Stimulated activated CD4-positive, alpha-beta T cell treated with anti-CD3 and anti-CD28 coated beads, Interleukin-1b, Interleukin-23, amount 100 ng/mL, for 24 hours (primary cell): ENCODE measurements at regions not wholly inside any gene's neighbourhood (a gene's known extent, or its start where the extent isn't known, plus 50 kb on each side); places are given as distances from the start of the nearest gene placed in this dataset.

Source experiments
- DNase-seq, 4 experiments: peaks; one replicate each; pipeline ENCODE4 v3.0.0-alpha.2; 2020; ENCODE audit warnings: low read depth in 4 of 4, low spot score in 1 of 4

DNA sequence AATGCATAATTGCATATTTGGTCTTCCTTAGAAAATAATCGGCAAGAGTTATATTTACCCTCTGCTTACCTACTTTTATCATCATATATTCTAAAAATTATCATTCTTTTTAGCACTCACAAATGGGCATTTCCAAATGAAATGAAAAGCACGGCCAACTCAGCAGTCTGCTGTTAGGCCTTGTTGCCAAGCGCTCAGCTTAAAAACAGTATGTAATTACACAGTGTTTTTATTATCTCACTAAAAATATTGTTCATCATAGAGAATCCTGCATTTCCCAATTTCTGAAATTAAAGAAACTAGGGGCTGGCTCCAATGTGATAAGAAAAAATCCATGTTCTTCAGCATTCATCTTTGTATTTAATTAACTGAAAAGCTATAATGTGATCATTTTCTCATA lies 391.7 kb upstream of the ADARB2 start:
- no peak for DNase-seq

- DNase-seq, result no peak
These were observed 386.8 kb upstream of the ADARB2 start for GRCh38 chr10:2124135-2124534.

DNA sequence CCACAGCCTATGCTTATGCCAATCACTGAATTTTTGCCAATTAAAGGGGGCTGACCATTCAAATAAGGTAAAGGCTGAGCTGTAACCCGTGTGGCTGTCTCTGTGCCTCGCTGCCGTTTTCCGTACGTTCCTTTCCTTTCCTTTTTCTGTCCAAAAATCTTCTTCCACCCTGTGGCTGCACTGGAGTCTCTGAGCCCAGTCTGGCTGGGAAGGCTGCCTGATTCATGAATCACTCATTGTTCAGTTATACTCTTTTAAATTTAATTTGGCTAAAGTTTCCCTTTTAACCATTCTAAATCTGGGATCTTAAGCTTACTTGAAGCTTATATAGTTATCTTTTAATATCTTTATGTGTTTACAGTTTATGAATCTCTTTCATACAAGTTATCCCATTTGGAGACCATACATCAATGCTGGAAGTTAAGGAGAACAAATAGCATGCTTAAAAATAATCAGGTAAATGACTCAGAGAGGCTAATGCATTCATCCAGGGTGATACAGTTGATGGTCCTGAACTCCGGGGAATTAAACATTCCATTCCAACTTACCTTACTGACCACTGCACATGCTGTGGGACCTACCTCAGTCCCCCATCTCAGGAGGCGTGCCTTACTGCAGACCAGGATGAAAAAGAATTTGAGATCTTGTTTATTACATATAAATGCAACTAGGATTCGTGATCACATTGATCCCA lies 385.3 kb upstream of the ADARB2 start:
- DNase-seq, result no peak

GRCh38 chr10:2121929-2122328 lies 384.6 kb upstream of the ADARB2 start:
- DNase-seq, result no peak

DNA sequence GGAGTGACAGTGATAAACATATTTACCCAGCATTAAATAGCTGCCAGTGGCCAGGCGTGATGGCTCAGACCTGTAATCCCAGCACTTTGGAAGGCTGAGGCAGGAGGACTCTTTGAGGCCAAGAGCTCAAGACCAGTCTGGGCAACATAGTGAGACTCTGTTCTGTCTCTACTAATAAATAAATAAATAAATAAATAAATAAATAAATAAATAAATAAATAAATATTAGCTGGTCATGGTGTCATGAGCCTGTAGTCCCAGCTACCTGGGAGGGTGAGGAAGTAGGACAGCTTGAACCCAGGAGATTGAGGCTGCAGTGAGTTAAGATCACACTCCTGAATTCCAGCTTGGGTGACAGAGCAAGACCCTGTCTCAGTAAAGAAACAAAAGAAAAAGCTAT lies 384.0 kb upstream of the ADARB2 start:
- no peak for DNase-seq

DNA sequence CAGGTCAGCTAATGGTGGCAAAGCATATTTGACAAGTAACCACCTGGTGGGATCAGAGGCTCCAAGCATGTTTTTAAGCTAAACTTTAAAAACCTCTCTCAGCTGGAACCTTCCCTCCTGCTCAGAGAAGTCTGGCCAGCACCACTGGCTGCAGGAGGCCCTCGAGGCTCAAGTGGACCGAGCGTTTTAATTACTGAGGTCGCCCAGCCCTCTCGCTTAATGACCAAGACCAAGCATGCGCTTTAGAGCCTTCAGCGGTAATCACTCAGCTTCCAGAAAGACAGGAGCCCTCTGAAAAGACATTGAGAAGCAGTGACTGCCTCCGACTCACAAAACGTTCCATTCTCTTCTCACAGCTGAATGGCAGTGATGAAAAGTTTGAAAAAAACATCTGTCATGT lies 383.4 kb upstream of the ADARB2 start:
- no peak for DNase-seq

DNA sequence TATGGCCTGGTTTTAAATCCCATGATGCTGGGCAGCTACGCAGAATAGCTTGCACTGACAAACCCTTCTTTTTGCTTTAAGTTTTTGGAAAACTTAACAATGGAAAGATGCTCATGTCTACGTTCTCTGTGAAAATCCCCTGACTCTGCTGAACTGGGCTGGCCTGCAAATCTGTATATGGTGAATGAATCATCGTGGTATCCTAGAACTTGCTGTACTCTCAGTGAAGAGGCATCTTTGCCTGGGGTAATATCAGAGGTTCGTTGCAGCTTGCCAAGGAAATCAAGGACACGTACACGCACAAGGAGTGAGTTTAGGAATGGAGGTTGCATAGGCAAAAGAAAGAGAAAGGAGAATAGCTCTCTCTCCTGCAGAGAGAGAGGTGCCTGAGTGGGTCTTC lies 382.0 kb upstream of the ADARB2 start:
- DNase-seq, result no peak

GRCh38 chr10:2118201-2118600 lies 380.9 kb upstream of the ADARB2 start:
- DNase-seq, result no peak

DNA sequence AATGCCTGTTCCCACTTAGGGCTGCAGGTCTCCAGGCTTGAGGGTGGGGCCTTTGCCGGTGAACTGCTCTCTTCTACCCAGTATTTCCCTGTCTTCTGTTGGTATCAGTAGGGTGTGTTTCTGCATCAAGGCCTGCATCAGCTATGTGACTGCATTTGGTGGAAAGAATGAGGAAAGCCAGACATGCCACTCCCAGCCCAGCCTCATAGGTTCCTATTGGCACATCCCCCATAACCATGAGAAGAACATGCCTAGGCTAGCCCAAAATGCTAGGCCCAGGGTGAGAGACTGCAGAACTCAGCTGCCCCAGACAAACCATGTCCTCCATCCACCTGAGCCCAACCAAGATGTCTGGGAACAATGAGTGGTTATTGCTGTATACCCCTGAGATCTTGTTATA lies 380.3 kb upstream of the ADARB2 start:
- no peak for DNase-seq

- DNase-seq, result no peak
These were observed 374.6 kb upstream of the ADARB2 start for GRCh38 chr10:2111965-2112364.

- DNase-seq, result no peak
These were observed 371.2 kb upstream of the ADARB2 start for GRCh38 chr10:2108496-2108895.

- no peak for DNase-seq
These were observed 369.3 kb upstream of the ADARB2 start for GRCh38 chr10:2106641-2107040.

DNA sequence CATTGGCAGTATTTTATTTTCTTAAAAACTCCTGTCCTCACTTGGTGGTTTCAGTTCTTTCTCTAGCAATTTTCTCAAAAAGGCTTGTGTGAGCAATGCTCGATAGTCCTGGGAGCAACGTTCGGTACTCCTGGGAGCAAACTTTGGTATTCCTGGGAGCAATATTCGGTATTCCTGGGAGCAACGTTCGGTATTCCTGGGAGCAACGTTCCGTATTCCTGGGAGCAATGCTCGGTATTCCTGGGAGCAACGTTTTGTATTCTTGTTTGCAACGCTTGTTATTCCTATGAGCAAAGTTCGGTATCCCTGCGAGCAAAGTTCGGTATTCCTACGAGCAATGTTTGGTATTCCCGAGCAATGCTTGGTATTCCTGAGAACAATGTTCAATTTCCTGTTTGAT lies 362.0 kb upstream of the ADARB2 start:
- DNase-seq, result no peak

DNA sequence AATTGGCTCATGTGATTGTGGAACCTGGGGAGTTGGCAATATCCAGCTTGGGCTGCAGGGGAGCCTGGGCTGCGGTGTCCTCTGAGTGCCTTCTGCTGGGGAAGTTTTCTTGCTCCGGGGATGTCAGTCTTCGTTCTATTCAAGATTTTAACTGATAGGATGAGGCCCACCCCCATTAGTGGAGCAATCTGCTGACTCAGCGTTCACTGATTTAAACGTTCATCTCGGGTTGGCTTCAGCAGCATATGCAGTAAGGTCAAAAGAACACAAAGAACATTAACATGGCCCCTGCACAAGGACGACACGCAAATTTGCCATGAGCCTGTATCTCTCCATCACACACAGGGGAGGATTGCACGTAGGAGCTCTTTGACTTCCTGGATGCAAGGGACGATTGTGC lies 360.6 kb upstream of the ADARB2 start:
- no peak for DNase-seq

DNA sequence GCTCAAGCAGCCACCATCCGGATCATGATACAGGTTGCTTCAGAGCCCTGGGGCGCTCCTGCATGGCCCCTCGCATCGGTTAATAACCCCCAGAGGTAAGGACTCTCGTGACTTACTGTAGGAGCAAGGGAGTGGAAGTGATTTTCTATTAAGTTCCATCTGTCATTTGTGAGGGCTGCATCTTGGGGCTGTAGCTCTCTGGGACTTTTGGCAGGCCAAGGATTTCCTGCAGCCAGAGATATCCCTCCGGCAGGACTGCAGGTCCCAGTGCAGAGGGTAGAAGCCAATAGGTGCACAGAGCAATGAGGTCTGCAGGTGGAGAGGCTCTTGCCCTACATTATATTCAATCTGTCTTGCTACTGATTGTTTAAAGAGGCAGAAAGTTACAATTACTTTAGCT lies 356.8 kb upstream of the ADARB2 start:
- DNase-seq, result no peak

DNA sequence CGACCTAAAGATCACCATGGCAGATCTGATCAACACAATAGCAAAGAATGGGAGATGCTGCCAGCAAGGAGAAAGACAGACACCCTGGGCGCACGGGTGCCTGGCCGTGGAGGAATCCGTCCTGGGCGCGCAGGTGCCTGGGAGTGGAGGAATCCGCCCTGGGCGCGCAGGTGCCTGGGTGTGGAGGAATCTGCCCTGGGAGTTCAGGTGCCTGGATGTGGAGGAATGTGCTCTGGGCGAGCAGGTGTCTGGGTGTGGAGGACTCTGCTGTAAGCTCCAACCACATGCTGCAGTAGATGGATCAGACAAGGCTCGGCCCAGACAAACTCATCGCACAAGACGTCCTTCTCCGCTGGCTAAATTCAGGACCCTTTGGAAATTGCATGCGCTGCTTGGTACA lies 346.3 kb upstream of the ADARB2 start:
- DNase-seq, result no peak

GRCh38 chr10:2081501-2081900 lies 344.2 kb upstream of the ADARB2 start:
- DNase-seq, result no peak

DNA sequence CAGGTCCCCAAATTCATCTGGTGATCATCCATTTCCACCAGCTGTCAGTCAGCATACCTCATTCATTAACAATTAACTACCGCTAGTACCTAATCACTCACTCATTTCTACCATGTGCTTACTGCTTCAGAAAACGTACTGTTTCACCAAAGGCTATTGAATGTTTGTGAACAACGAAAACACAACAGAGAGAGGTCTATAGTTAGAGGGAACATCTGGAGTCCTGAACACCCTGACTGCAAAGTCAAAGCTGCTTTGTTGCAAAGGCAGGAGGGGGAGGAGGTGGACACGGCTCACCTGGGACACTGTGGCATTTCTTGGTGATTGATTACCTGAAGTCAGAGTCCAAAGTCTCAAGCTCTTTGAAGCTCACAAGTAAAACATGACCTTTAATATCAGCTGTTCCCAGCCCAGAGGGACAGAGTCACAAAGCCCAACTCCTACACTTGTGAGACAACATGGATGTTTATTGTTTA lies 342.3 kb upstream of the ADARB2 start:
- DNase-seq, result no peak

DNA sequence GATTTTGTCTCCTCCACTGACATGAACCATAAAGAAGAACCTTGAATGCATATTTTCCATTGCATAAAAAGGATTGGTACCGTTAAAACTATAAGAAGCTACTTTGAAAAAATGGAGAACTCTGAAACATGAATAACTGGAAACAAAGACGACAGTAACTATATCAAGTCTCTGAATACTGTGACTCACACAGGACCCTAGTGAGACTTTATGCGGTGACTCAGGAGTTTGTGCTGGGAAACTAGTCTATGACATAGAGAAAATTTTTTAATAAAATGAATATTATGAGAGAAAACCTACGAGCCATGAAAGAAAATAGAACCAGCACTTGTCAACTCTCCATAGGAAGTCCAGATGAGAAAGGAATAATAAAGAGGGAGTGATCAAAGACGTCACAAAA lies 339.9 kb upstream of the ADARB2 start:
- no peak for DNase-seq

- no peak for DNase-seq
These were observed 339.2 kb upstream of the ADARB2 start for GRCh38 chr10:2076528-2076927.

GRCh38 chr10:2067015-2067414 lies 329.7 kb upstream of the ADARB2 start:
- DNase-seq, result no peak

DNA sequence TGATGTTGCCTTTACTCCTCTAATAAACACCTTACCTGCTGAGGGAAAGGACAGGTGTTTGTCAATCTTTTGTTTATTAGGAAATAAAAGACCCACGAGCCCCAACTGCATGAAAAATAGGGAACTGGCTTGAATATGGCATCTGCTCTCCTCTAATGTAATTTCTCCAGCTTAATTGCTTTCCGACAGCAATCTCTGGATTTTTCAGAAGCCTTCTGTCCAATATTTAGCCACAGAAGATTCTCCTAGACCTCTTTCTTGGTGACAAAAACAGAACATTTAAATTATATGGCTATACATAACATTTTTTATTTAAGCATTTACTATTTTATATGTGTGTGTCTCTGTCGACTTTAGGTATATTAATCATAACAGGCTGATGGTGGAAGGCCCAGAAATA lies 317.4 kb upstream of the ADARB2 start:
- DNase-seq, result no peak

DNA sequence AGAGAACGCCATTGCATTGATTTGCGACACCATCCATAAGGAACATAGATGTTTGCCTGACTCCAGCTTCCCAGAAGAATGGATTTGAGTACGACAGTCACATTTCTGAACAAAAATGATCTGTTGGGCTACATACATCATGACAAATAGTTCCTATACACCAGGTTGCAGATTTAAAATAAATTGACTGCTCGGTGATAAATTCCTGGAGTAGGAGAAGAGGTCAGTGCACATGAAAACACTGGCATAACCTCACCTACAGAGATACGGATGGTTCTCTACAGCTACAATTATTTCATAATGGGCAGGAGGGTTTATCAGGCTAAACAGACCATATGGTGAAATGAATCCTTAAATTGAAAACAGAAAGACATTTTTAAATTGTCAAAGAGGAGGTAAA lies 316.5 kb upstream of the ADARB2 start:
- DNase-seq, result no peak

- DNase-seq, result no peak
These were observed 313.8 kb upstream of the ADARB2 start for GRCh38 chr10:2051108-2051507.
